SKM-1 treated with dmso at 0.1 percent for 144 hours (cell line): ENCODE measurements at regions not wholly inside any gene's neighbourhood (a gene's known extent, or its start where the extent isn't known, plus 50 kb on each side); places are given as distances from the start of the nearest gene placed in this dataset.
"Not testable (repeated sequence)": the region's sequence is repeated elsewhere in the genome, so short reads cannot be mapped to it uniquely, and the experiment has no call there.

Source experiments
- DNase-seq: peaks from one replicate; lab custom pipeline; 2025; ENCODE audit not compliant: unreplicated experiment; lab: John Stamatoyannopoulos, UW

- DNase-seq = no peak
Measured at GRCh38 chr14:98903371-98903770, 368.6 kb downstream of the BCL11B start.

- DNase-seq = no peak
Measured at GRCh38 chr14:98904677-98905076, 367.3 kb downstream of the BCL11B start.

- DNase-seq = no peak
Measured at GRCh38 chr14:98906123-98906995, 365.6 kb downstream of the BCL11B start.

GRCh38 chr14:98907271-98907670, 364.7 kb downstream of the BCL11B start:
- no peak for DNase-seq

GRCh38 chr14:98908050-98908449, 363.9 kb downstream of the BCL11B start:
- DNase-seq = no peak

- DNase-seq = no peak
Measured at GRCh38 chr14:98909251-98909944, 362.6 kb downstream of the BCL11B start.

GRCh38 chr14:98910061-98910460, 361.9 kb downstream of the BCL11B start:
- DNase-seq = no peak

- no peak for DNase-seq
Measured at GRCh38 chr14:98912655-98913054, 359.3 kb downstream of the BCL11B start.

GRCh38 chr14:98913967-98914650, 357.9 kb downstream of the BCL11B start:
- DNase-seq = no peak

- DNase-seq = no peak
Measured at GRCh38 chr14:98914942-98915341, 357.1 kb downstream of the BCL11B start.

- no peak for DNase-seq
Measured at GRCh38 chr14:98915625-98916024, 356.4 kb downstream of the BCL11B start.

GRCh38 chr14:98916036-98916435, 356.0 kb downstream of the BCL11B start:
- no peak for DNase-seq

- DNase-seq = no peak
Measured at GRCh38 chr14:98916476-98916875, 355.5 kb downstream of the BCL11B start.

- no peak for DNase-seq
Measured at GRCh38 chr14:98919434-98919833, 352.6 kb downstream of the BCL11B start.

GRCh38 chr14:98921306-98921705, 350.7 kb downstream of the BCL11B start:
- not testable (repeated sequence) for DNase-seq

- no peak for DNase-seq
Measured at GRCh38 chr14:98923596-98923995, 348.4 kb downstream of the BCL11B start.

- DNase-seq = no peak
Measured at GRCh38 chr14:98924046-98924445, 348.0 kb downstream of the BCL11B start.

GRCh38 chr14:98925354-98926040, 346.5 kb downstream of the BCL11B start:
- DNase-seq = no peak

- no peak for DNase-seq
Measured at GRCh38 chr14:98926146-98926545, 345.9 kb downstream of the BCL11B start.

- no peak for DNase-seq
Measured at GRCh38 chr14:98926801-98927200, 345.2 kb downstream of the BCL11B start.

- no peak for DNase-seq
Measured at GRCh38 chr14:98927986-98928385, 344.0 kb downstream of the BCL11B start.
